HG02885 (cell line): ENCODE measurements at regions not wholly inside any gene's neighbourhood (a gene's known extent, or its start where the extent isn't known, plus 50 kb on each side); places are given as distances from the start of the nearest gene placed in this dataset.

Source experiments
- ATAC-seq: cut with Tn5 transposase; IDR thresholded peaks from one replicate; pipeline ENCODE4 v1.9.1; 2021; ENCODE audit warnings: mild to moderate bottlenecking; ENCODE audit not compliant: unreplicated experiment, poor library complexity

DNA sequence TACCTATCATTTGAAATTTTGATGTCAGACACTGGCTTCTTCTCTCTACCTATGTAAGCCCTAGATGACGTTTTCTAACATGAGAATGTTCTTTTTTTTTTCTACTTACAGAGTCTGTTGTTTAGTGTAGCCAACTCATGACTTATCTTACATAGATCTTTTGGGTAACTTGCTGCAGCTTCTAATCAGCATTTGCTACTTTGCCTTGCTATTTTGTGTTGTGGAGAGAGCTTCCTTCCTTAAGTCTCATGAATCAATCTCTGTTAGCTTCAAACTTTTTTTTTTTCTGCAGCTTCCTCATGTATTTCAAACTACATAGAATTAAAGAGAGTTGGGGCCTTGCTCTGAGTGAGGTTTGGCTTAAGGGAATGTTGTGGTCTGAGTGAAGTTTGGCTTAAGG, 568.7 kb upstream of the BCHE start:
- no peak for ATAC-seq

DNA sequence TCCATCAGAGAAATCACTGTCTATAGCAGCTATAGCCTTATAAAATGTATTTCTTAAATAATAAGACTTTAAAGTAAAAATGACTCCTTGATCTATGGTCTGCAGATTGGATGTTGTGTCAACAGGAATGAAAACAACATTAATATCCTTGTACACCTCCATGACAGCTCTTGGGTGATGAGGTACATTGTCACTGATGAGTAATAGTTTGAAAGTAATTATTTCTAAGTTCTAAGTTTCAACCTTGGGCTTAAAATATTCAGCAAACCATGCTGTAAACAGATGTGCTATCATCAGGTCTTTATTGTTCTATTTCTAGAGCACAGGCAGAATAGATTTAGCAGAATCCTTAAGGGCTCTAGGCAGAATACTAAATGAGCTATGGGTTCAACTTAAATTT, 568.2 kb upstream of the BCHE start:
- no peak for ATAC-seq

DNA sequence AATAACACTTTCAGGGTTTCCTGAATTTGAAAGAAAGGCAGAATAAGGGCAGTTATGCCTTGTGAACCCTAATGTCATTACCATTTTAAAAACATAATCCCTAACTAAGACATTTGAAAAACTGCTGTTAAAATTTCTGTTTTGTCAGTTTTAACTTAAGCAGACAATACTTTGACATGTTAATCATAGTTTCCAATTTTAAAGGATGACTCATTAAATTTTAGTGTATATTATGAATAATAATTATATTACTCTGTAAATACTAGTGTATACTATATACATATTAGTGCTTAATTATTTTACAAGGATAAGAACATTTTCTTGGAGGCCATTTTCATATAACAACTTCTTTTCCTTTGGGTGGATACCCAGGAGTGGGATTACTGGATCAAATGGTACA, 553.1 kb upstream of the BCHE start:
- ATAC-seq, result no peak

- ATAC-seq, result no peak
Observed at GRCh38 chr3:166388321-166388720, 551.1 kb upstream of the BCHE start.

GRCh38 chr3:166372571-166373106, 535.4 kb upstream of the BCHE start:
- ATAC-seq, result no peak

- no peak for ATAC-seq
Observed at GRCh38 chr3:166367947-166368533, 530.8 kb upstream of the BCHE start.

DNA sequence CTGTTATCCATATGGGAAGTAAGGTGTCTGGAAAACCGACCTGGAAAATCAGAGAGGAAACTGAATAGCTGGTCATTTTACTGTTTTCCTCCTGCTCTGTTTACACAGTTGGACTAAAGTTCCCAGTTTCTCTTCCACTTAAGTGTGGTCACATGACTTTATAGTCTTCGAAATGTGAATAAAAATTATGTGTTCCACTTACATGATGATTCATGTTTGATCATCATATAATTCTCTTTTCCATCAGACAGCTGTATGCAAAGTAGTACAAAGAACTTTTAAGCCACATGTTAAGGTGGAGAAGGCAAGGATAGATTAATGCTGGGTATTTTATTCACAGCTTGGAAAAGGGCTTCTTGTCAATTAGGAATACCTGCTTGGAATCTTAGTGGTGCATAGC, 525.5 kb upstream of the BCHE start:
- ATAC-seq, result no peak

DNA sequence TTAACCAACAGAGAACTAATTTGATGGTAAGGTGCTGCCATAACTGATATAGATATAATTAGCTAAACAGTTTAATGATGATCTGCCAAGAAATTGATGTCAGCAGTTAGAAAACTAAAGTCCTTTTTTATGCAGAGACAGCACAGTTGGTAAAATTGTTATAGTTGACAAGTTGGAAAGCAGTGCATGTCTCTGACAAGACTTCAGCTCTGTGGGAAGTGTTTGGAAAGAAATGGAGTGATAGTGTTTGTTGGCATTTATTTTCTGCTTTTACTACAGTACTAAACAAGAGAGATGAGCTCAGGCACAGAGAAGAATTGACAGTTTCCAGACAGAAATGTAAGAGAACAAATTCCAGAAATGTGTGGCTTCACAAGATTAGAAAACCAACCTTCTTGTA, 523.5 kb upstream of the BCHE start:
- ATAC-seq, result no peak

GRCh38 chr3:166351461-166351860, 514.2 kb upstream of the BCHE start:
- ATAC-seq, result no peak

DNA sequence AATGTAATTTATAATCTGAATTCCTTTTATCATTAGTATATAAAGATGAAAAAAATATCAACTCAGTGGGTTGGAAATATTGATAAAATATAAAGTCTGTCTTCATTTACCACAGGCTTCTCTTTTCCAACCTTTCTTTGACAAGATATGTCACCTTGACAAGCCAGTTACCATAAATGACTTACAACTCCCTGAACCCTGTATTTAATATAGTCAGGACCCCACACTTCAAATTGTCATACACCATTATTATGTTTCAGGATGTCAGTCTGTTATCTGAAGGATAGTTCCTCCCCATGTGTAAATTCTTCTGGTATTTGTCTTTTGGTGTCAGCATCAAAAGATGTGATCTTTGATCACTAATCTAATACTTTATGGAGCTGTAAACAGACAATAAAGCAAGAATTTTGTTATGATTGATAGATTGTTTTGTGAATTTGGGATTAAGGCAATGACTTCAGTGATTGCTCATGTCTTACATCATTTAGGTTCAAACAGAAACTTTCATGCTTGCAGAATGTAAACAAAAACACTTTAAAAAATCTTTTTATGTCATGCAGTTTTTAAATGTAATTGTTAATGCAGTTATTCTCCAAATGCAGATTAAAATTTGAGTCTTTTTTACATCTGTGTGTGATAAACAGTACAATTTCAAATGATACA, 503.5 kb upstream of the BCHE start:
- no peak for ATAC-seq

GRCh38 chr3:166324401-166324800, 487.2 kb upstream of the BCHE start:
- ATAC-seq, result no peak

DNA sequence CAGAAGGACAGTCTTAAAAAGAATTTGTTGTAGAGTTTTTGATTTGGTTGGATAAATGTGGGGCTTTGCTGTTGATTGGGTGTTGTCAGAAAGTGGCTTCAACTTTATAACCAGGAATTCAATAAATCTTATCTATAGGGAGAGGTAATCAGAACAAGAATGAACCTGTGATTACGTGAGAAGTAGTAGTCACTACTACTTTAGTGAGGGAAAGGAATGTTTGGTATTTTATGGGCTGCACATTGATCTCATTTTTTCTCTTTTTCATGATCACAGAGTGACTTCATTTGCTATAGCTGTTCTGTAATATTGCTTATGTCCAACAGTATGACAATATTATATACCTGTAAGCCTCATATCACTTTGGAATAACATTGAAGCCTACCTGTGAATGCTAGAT, 485.2 kb upstream of the BCHE start:
- no peak for ATAC-seq

- ATAC-seq, result no peak
Observed at GRCh38 chr3:166307756-166308350, 470.6 kb upstream of the BCHE start.

GRCh38 chr3:166304584-166304983, 467.4 kb upstream of the BCHE start:
- no peak for ATAC-seq

DNA sequence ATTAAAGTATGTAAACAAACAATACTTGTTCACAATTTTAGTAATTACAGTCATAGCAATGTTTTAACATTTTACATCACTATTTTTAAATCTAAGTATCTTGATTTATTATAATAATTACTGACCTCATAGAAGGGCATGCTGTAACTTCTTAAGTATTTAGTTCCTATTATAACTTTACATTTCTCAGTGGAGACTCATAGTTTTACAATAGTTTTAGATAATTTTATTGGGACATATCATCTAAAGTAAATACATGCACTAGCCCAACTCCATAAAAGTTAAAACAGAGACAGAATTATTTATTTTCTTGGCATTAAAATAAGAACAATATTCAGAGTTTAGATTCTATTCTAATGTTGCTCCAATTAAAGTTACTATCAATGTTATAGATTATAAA, 466.5 kb upstream of the BCHE start:
- no peak for ATAC-seq

GRCh38 chr3:166302331-166302730, 465.1 kb upstream of the BCHE start:
- ATAC-seq, result no peak

DNA sequence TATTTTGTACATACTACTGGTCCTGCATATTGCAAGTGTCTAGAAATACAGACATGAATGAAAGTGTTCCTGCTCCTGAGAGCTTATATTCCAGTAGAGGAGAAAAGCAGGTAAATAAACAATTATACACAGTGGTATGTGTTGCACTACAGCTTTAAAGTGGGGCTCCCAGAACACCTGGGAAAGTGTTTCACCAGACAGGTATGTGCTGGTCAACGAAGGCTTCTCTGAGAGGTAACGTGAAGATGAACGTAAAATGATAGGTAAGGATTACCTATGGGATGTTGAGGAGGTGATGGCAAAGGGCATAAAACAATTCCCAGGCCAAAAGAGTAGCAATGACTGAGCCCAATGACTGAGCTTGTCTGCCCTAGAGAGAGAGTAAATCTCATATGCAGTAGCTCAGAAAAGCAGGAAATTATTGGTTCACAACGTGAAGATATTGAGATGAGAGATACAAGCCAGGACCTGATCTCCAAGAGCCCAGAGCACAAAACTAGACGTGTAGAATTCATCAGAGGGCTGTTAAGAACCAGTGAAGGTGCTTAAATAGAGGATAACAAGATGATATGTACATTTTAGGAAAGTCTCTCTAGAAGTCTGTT, 459.1 kb upstream of the BCHE start:
- ATAC-seq, result no peak

DNA sequence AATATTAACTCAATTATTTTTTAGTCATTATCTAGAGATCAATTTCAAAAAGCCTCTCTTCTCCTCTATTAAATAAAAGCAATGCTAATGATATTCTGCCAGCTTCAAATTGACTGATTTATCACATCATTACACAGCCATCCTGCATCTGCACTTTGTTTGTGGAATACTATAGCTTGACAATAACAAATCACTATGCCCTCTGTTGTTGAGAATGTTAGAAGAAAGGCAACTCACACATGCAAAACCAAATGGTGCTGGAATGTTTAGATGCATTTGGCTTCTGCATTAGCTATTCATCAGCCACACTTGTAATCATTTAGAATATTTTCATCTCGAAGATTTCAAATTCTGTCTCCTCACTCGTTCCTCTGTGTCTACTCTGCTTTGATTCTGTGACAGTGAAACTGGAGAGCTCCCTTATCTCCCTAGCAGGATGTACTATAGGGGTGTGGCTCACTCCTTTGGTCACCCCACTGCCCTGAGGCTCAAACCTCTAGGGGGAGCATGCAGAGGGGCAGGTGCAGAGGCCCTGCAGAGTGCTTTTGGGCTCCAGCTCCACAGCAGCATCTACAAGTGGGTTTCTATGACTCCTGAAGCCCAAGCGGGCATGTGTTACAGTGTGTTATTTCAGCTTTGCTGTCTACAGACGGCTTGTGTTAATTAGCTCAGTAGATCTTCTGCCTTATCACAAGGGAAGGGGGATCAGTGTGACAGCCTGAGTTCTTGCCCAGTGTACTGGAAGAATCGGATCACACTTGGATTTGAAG, 454.1 kb upstream of the BCHE start:
- no peak for ATAC-seq

DNA sequence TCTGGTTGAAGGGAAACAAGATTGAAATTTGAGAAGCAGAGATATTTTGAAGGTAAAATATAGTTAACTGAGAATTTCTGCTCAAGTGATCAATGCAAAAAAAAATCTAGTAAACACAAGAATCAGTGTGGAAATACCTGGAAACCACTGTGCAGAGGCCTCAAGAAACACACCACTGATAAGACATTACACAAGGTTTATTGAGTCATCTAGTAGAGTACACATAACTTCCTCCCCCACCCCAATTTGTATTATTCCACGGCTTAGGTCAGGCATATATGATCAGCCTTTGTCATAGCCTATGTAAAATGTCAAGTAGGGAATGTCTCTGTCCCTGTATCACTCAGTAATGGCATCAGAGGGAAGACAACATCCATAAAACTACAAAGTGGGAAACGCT, 447.8 kb upstream of the BCHE start:
- ATAC-seq, result no peak

DNA sequence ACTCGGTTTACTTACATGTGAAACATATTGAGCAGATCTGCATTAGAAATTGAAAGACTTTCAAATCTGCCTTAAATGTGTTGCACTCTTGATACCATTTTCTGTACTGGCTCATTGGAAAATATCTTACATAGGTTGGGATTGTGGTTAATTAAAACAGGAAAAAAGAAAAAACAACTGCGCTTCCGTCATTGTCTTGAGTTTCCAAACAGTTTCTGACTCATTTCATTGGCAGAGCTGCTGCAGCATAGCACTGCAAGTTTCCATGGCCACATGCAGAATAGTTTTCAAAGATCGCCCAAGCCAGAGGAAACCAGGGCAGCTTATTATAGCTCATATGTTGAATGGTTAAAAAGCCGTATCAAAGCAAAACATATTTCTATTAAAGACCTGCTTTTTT, 446.6 kb upstream of the BCHE start:
- no peak for ATAC-seq

GRCh38 chr3:166282931-166283330, 445.7 kb upstream of the BCHE start:
- no peak for ATAC-seq
